ENCODE measurements at regions not wholly inside any gene's neighbourhood (a gene's known extent, or its start where the extent isn't known, plus 50 kb on each side); places are given as distances from the start of the nearest gene placed in this dataset.

GRCh38 chr12:76223869-76224268 is 124.3 kb downstream of the BBS10 start:
- Histone ChIP-seq H3K4me3 (ENCODE audit: low read length) (no peak overlapping the region), H3K27me3 (ENCODE audit: insufficient read depth, low read depth, low read length) (no peaks in the 10 kb centered on the region), H3K36me3 (ENCODE audit: insufficient read depth, low read length) (no peaks in the 10 kb centered on the region), H2AFZ (ENCODE audit: low read depth, low read length) (no peak overlapping the region), H3K27ac (ENCODE audit: low read length) (no peak overlapping the region), H3K4me2 (ENCODE audit: low read length) (no peak overlapping the region), H3K9me2 (ENCODE audit: insufficient read depth, low read length) (no peaks in the 10 kb centered on the region), H4K20me1 (ENCODE audit: insufficient read depth) (no peaks in the 10 kb centered on the region), H3F3A (ENCODE audit: insufficient read depth, low read length, poor library complexity, severe bottlenecking) (no peaks in the 10 kb centered on the region), H3K9ac (ENCODE audit: low read length) (no peak overlapping the region), H3K79me2 (replicated peaks; ENCODE audit: insufficient read depth, low read length) (no peaks in the 10 kb centered on the region), H3K9me3 (ENCODE audit: low read length) (no peaks in the 10 kb centered on the region)
- no peak for TF ChIP-seq REST (IDR thresholded peaks at IDR 0.05; ENCODE audit: borderline replicate concordance)
- no peak for TF ChIP-seq TAF1 (IDR thresholded peaks at IDR 0.05; ENCODE audit: low read depth)
- TF ChIP-seq POLR2AphosphoS5 (IDR thresholded peaks at IDR 0.05), result no peak
- no peak for TF ChIP-seq CTCF (IDR thresholded peaks at IDR 0.05; ENCODE audit: poor library complexity, severe bottlenecking)
- no peak for TF ChIP-seq SMC3 (conservative IDR thresholded peaks at IDR 0.05; ENCODE audit: poor library complexity)
- no peak for TF ChIP-seq MXI1 (conservative IDR thresholded peaks at IDR 0.05; ENCODE audit: poor library complexity, severe bottlenecking)
- no peak for TF ChIP-seq EP300 (conservative IDR thresholded peaks at IDR 0.05; ENCODE audit: poor library complexity, severe bottlenecking)
- no peak for TF ChIP-seq EZH2 (IDR thresholded peaks at IDR 0.05; ENCODE audit: borderline replicate concordance, insufficient read depth, low read length, poor library complexity, severe bottlenecking)
- TF ChIP-seq RAD21 (conservative IDR thresholded peaks at IDR 0.05), result no peak

GRCh38 chr12:76220980-76221379 is 127.2 kb downstream of the BBS10 start:
- no peaks in the 10 kb centered on the region for H3K9me2 ChIP-seq (ENCODE audit: insufficient read depth, low read length)
- H3K27me3 ChIP-seq (ENCODE audit: insufficient read depth, low read depth, low read length), result no peaks in the 10 kb centered on the region
- no peaks in the 10 kb centered on the region for H4K20me1 ChIP-seq (ENCODE audit: insufficient read depth)
- H3K4me2 ChIP-seq (ENCODE audit: low read length), result no peak overlapping the region
- H3F3A ChIP-seq (ENCODE audit: insufficient read depth, low read length, poor library complexity, severe bottlenecking), result no peaks in the 10 kb centered on the region
- no peak overlapping the region for H2AFZ ChIP-seq (ENCODE audit: low read depth, low read length)
- TF ChIP-seq EZH2 (IDR thresholded peaks at IDR 0.05; ENCODE audit: borderline replicate concordance, insufficient read depth, low read length, poor library complexity, severe bottlenecking) (no peak), CTCF (IDR thresholded peaks at IDR 0.05; ENCODE audit: poor library complexity, severe bottlenecking) (no peak), REST (IDR thresholded peaks at IDR 0.05; ENCODE audit: borderline replicate concordance) (no peak), MXI1 (conservative IDR thresholded peaks at IDR 0.05; ENCODE audit: poor library complexity, severe bottlenecking) (no peak), SMC3 (conservative IDR thresholded peaks at IDR 0.05; ENCODE audit: poor library complexity) (no peak), EP300 (conservative IDR thresholded peaks at IDR 0.05; ENCODE audit: poor library complexity, severe bottlenecking) (no peak), RAD21 (conservative IDR thresholded peaks at IDR 0.05) (no peak), POLR2AphosphoS5 (IDR thresholded peaks at IDR 0.05) (no peak), TAF1 (IDR thresholded peaks at IDR 0.05; ENCODE audit: low read depth) (no peak)
- no peaks in the 10 kb centered on the region for H3K79me2 ChIP-seq (replicated peaks; ENCODE audit: insufficient read depth, low read length)
- no peak overlapping the region for H3K9ac ChIP-seq (ENCODE audit: low read length)
- no peak overlapping the region for H3K27ac ChIP-seq (ENCODE audit: low read length)
- no peaks in the 10 kb centered on the region for H3K9me3 ChIP-seq (ENCODE audit: low read length)
- H3K36me3 ChIP-seq (ENCODE audit: insufficient read depth, low read length), result no peaks in the 10 kb centered on the region
- H3K4me3 ChIP-seq (ENCODE audit: low read length), result no peak overlapping the region

Measured in neural cell (in vitro differentiated cells).